HG03575 (cell line): ENCODE measurements at regions not wholly inside any gene's neighbourhood (a gene's known extent, or its start where the extent isn't known, plus 50 kb on each side); places are given as distances from the start of the nearest gene placed in this dataset.

ENCODE experiments used
- ATAC-seq: cut with Tn5 transposase; IDR thresholded peaks from one replicate; pipeline ENCODE4 v1.9.1; 2021; ENCODE audit not compliant: unreplicated experiment, insufficient number of reproducible peaks, low FRiP score; ENCODE audit errors: extremely low read depth

- no peak for ATAC-seq
Measured at GRCh38 chr11:122307476-122308035, 191.5 kb upstream of the BLID start.

GRCh38 chr11:122306831-122307391 is 190.9 kb upstream of the BLID start:
- no peak for ATAC-seq

DNA sequence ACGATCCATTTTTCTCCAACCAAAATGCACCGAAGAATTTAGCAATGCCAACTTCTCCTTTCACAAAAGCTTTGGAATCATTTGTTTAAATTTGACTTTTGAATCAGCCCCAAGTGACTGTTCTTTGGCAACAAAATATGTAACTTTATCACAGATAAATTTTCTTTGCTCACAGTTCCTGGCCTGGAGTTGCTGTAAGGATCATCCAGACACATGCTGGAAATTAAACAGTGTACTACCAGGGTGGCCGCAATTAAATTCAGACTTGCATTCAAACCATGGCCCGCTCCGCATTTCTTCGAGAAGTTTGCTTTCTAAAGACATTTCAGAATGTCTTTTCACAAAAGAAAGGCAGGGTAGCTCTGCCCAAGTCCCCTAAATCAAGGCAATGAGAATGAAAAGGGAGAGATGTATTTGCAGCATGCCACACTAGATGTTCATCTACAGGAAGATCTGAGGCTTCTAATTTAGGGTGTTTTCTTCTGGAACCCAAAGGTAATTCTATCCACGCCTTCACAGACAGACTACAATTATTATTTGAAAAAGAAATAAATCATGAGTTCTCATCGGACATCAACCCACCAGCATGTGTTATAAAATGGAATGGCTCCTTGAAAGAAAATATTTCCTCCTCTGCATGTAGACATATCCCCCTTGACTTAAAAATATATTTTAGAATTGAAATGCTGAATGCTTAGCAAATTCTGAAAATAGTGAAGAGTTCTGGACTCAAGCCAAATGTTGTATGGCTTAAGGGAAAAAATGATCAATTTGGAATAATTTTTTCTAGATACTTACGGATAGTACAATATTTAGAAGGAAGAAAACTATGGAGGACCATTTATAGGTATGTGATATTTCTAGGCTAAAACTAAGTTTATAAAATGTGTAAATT is 189.7 kb upstream of the BLID start:
- ATAC-seq = no peak

- no peak for ATAC-seq
Measured at GRCh38 chr11:122304973-122305372, 189.0 kb upstream of the BLID start.

DNA sequence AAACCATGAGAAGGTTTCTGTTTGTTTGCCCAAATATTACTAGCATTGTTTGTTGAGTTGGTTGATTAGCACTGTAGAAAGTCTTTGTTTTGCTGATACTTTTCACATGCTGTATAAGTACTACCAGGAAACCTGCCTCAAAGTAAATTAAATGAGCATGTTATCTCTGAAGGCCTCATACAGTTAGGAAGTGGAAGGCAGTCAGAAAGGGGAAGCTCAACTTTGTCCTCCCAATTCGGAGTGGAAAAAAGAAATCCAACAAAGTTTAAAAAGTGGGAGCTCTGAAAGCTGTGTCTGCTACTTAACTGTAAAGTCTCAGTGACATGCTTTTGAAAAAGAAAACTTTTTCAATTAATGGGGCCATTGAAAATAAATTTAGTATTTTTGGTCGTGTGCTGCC is 188.3 kb upstream of the BLID start:
- ATAC-seq = no peak

GRCh38 chr11:122294041-122294440 is 178.0 kb upstream of the BLID start:
- ATAC-seq = no peak

DNA sequence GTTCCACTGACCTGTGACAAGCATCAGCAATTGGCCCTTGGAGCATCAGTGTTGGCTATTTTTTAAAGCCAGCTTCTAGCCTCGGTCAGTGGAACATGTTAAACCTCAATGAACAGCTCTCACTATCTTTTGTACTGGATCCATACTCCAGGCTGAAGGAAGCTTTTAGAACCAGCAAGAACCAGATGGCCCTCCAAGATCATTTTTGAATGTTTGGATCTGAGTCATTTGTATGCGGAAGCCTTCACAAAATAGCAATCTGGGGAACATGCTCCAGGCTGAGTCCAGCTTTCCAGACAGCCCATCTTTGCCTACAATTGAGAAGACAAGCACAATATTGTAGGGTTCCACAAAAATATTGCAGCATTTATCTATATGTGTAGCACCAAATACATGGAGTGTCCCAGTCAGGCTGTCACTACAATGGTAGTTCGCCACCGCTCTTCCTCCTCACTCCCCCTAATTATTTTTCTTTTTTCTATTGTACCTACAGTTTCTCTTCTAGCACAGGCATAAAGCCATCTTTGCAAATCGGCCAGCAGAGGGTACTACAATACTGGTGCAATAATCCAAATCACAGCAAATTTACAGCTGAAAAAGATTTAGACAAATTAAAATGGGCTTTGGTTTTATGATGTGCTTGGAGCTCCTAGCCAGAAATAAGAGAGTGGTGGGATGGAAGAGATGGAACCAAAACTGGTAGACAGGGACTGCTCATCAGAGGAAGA is 177.4 kb upstream of the BLID start:
- no peak for ATAC-seq

DNA sequence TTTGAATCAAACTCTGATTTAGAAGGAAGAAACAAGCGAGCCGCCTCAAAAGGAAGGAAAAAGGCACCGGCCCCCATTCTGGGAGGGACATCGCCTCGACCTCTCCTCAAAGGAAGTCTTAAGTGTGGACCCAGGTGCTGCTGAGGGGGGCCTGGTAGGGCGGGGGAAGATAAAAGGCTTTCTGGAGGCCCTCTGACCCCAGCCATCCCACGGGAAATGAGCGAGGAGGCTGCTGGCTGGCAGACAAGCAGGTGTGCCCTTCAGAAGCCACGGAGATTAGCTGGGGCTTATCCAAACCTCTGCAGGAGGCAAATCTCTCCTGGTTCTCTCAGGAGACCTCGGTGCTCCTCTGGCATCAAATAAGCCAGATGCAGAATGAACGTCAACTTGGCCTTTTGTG is 171.4 kb upstream of the BLID start:
- ATAC-seq = no peak

- no peak for ATAC-seq
Measured at GRCh38 chr11:122285070-122285988, 169.3 kb upstream of the BLID start.

DNA sequence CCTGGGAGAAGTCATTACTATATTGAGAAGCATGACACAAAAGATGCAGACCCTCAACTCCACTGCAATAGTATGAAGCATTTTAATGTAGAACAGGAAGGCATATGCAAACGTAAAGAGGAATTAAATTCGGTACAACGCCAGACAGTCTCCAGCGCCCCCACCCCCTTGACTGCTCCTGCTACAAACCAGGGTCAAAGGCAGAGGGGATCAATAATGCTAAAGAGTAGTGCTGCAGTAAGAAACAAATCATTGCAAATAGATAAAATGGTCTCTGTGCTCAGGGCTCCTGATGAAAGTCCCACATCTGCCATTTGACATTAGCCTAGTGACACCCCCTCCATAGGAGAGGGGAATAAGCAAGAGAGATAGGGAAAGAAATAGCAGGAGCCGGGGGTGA is 164.9 kb upstream of the BLID start:
- ATAC-seq = no peak

DNA sequence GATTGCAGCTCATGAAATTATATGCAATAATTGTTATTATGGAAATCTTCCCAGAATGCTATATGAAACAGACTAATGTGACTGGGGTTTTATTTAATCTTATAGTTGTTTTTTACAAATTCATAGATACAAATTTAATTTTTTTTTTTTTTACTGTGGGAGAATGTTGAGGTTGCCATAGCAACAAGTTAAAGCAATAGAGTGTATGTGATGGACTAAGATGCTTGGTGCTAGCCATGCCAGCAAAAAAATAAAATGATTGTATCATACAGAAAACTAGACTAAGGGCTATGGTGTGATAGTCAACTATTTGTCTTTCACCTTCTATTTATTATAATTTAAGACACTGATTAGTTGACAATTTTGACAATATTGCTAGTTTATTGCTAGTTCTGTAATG is 163.2 kb upstream of the BLID start:
- no peak for ATAC-seq

DNA sequence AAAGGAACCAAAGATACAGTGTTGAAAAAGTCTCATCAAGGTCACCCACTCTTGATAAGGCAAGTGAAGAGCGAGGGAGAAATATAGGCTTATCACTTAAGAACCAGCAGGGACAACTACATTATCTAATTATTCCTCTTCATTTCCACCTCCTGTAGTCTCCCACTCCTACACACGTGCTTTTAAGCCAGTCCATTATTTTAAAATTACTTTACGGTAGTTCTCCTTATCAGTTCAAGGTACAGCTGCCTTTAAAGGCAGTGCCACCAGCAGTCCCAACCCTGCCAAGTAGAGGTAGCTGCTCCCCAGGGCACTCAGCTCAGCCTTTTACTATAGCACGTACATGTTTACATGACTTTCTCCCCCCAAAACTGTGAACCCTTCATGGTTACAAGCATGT is 161.5 kb upstream of the BLID start:
- no peak for ATAC-seq

GRCh38 chr11:122276221-122276620 is 160.2 kb upstream of the BLID start:
- ATAC-seq = no peak

DNA sequence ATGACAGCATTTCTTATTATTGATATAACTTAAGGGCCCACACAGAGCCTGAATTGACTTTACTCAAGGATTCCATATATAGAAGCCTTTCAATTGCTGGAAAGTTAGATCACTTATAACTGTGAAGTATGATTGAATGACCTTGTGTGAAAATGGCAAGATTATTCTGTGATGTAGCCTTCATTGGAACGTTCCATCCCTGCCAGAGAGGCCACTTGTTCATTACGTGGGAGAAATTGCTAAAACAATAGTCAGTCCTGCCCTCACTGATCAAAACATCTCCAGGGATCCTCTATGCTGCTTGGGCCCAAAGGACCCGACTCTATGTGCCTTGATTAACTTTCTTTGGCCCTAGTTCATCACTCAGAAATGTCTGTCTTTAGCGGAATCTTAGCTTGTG is 159.5 kb upstream of the BLID start:
- no peak for ATAC-seq

- no peak for ATAC-seq
Measured at GRCh38 chr11:122273476-122274191, 157.6 kb upstream of the BLID start.

DNA sequence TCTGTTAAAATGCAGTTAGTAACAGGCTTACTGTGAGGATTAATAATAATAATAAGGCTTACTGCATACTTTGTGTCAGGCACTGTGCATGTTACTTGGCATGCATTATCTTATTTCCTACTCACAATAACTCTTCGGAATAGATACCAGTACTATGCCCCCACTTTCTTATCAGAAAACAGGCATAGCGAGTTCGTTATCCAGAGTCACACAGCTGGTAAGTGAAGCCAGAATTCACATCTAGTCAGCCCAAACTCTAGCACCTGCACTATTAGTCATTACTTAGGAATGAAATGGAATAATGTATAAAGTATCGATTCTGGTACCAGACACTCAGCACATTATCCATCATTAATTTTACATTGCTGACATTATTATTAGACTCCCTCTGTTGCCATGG is 155.7 kb upstream of the BLID start:
- ATAC-seq = no peak

- no peak for ATAC-seq
Measured at GRCh38 chr11:122271137-122271536, 155.1 kb upstream of the BLID start.

- no peak for ATAC-seq
Measured at GRCh38 chr11:122270535-122270934, 154.5 kb upstream of the BLID start.
